MG63 (cell line): ENCODE measurements at regions not wholly inside any gene's neighbourhood (a gene's known extent, or its start where the extent isn't known, plus 50 kb on each side); places are given as distances from the start of the nearest gene placed in this dataset.

Experiments used
- DNase-seq: peaks from one replicate; pipeline ENCODE4 v3.0.0-alpha.2; 2020
- H3K27me3 ChIP-seq: fragments of 250-450 bp; sonication (Bioruptor Pico); 2 replicates; pipeline ENCODE4 v1.5.1; 2020; ENCODE audit warnings: mild to moderate bottlenecking, moderate library complexity
- H3K36me3 ChIP-seq: fragments of 250-450 bp; sonication (Bioruptor Pico); 2 replicates; pipeline ENCODE4 v1.5.1; 2020; ENCODE audit warnings: mild to moderate bottlenecking, moderate library complexity
- H3K4me3 ChIP-seq: fragments of 250-450 bp; sonication (Bioruptor Pico); 2 replicates; pipeline ENCODE4 v1.5.1; 2020; ENCODE audit warnings: mild to moderate bottlenecking, moderate library complexity
- H3K9me3 ChIP-seq: fragments of 250-450 bp; sonication (Bioruptor Pico); 2 replicates; pipeline ENCODE4 v1.5.1; 2020; ENCODE audit warnings: mild to moderate bottlenecking, moderate library complexity

DNA sequence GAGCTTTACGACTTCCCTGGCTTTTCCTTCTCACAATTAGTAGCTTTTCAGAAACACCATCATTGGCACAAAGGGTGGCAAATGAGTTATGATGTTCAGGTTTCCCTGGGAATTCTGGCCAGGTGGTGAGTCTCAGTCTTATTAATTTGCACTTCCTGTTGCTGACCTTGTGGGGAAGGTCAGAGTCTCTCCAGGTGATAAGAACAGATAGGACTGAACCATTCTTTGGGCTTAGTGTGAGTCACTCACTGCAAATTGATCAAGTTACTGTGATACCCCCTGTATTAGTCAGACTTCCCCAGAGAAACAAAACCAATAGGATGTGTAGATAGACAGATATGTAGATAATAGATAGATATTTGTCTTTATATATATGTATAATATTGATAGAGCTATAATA is 53.8 kb upstream of the RANBP3L start:
- Histone ChIP-seq H3K4me3 (no peak overlapping the region), H3K9me3 (no peaks in the 10 kb centered on the region), H3K27me3 (peaks cover 5% of the 10 kb centered on the region; the same call in 1 of the 2 replicates), H3K36me3 (no peaks in the 10 kb centered on the region)
- DNase-seq, result no peak

DNA sequence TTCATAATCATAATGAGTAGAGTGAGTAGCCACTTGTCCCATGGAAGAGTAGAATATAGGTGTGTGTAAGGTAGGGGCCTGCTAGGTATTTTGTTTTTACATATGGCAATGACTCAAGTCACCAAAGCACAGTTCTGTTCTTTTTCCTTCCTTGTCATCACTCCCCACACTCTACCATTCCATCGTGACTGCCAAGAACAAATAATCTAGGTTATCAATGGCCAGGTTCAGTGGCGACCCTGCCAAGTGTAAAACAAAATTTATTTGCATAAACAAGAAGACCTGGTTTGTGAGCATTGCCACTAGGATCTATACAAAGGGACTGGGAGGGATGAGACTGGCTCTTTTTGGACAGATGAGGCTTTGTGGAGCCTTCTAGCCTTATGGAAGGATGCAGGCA is 55.2 kb upstream of the RANBP3L start:
- Histone ChIP-seq H3K4me3 (no peak overlapping the region), H3K36me3 (no peaks in the 10 kb centered on the region), H3K27me3 (peaks cover 5% of the 10 kb centered on the region; the same call in 1 of the 2 replicates), H3K9me3 (no peaks in the 10 kb centered on the region)
- DNase-seq, result no peak

DNA sequence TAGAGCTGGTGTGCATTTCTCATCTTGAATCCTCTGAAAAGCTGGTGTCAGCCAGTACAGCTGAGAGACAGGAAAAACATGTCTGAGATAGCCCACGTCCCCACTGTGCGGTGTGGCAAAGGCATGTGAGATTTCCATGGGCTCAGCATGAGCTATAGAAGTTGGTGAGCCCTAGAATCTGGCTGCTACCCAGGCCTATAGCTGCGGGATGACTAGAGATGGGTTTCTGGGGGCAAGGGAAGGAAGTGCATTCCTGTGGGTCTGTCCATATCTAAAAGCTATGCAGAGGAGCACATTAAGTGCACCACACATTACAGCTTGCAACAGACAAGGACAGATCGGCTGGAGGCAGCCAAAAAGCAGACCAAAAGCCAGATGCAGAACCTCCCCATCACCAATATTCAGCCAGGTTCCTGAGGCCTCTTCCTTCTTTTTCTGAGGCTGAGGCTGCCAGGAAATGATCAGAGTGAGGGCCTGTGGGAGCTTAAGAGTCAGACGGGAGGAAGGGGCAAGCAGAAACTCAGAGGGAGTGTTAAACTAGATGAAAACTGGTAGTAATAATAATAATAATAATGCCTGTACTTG is 55.8 kb upstream of the RANBP3L start:
- no peak overlapping the region for H3K4me3 ChIP-seq
- DNase-seq, result peak; percentile 32
- H3K9me3 ChIP-seq, result no peaks in the 10 kb centered on the region
- H3K36me3 ChIP-seq, result no peaks in the 10 kb centered on the region
- H3K27me3 ChIP-seq, result peaks cover 5% of the 10 kb centered on the region; the same call in 1 of the 2 replicates

DNA sequence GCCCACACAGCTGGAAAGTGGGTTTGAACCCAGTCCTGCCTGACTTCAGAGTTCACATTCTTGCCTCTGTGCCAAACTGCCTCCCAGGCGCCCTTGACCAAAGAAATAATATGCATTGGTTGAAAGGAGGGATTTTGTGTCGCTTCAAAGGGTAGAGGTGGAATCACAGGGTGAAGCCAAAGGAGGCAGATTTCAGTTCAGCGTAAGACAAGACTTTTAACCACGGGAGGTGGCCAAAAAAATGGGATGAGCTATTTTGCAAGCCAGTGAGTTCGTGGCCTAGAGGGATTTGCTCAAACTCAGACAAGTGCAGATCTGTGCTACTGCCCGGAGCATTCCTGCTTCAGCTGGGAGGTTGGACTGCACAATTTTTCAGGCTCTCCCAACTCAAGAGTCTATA is 57.6 kb upstream of the RANBP3L start:
- Histone ChIP-seq H3K4me3 (no peak overlapping the region), H3K9me3 (no peaks in the 10 kb centered on the region), H3K27me3 (peaks cover 2% of the 10 kb centered on the region; the same call in 1 of the 2 replicates), H3K36me3 (no peaks in the 10 kb centered on the region)
- no peak for DNase-seq

DNA sequence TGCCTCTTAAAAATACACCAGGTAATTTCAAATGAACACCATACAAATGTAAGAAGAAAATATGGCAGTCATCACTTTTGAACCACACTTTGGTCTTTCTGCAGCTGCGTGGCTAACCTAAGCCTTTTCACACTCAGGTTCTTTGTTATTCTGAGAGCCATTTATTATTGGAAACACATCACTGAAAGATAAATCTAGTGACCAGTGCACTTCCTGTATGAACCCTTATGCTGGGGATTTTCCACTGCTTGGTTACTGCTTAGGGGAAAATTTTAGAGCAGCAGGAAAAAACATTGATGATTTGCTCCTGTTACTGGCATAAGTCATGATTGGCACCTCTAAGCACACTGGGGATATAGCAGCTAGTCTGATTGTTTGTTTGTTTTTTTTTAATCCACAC is 58.6 kb upstream of the RANBP3L start:
- no peaks in the 10 kb centered on the region for H3K36me3 ChIP-seq
- DNase-seq, result no peak
- no peaks in the 10 kb centered on the region for H3K9me3 ChIP-seq
- no peaks in the 10 kb centered on the region for H3K27me3 ChIP-seq
- no peak overlapping the region for H3K4me3 ChIP-seq

DNA sequence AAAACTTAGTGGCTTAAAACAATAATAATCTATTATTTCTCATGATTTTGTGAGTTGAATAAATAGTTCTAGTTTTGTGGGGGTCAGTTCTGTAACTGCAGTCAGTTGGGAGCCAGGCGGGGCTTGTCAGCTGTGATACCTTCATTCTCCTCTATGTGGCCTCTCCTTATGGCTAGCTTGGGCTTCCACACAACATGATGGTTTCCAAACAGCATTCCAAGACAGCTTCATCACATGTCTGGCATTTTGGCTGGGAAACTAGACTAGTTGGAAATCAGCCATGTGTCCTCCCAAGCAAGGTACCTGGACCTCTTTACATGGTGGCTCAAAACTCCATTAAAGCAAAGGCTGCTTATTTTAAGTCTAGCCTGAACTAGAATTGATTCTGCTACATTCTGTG is 61.4 kb upstream of the RANBP3L start:
- H3K4me3 ChIP-seq, result no peak overlapping the region
- H3K36me3 ChIP-seq, result no peaks in the 10 kb centered on the region
- H3K9me3 ChIP-seq, result no peaks in the 10 kb centered on the region
- peak; percentile 21 for DNase-seq
- no peaks in the 10 kb centered on the region for H3K27me3 ChIP-seq

DNA sequence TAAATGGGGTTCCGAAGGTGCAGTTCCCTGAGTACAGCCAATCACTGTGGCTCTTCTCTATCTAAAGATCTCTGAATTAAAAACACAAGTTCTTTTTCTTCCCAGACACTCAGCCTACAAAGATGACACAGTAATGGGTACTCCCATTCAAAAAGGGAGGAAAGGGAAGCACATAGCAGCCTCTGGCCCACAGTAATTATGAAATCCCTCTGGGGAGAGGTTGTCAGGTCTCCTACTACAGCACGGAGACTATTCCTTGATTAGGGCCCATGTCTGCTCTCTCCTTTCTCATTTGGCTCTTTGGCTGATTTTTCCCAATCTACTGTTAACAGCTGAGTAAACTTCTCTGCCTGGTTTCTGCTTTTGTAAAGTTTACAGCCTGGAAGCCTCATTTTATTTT is 62.0 kb upstream of the RANBP3L start:
- Histone ChIP-seq H3K4me3 (no peak overlapping the region), H3K36me3 (no peaks in the 10 kb centered on the region), H3K9me3 (no peaks in the 10 kb centered on the region), H3K27me3 (no peaks in the 10 kb centered on the region)
- no peak for DNase-seq

DNA sequence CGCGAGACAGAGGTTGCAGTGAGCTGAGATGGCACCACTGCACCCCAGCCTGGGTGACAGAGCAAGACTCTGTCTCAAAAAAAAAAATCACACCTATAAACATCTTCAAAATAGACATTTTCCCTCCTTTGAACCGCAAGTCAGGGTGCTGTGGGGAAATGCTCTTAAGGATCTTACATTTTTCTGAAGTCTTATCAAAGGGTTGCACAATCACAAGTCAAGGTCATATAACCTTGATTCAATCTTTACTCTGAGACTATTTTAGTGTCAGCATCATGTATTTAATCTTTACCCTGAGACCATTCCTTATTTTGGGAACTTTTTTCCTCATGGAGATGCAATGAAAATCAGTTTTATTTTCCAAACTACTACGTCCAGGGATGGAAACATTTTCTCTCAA is 62.8 kb upstream of the RANBP3L start:
- Histone ChIP-seq H3K36me3 (no peaks in the 10 kb centered on the region), H3K27me3 (no peaks in the 10 kb centered on the region), H3K4me3 (no peak overlapping the region), H3K9me3 (no peaks in the 10 kb centered on the region)
- no peak for DNase-seq

DNA sequence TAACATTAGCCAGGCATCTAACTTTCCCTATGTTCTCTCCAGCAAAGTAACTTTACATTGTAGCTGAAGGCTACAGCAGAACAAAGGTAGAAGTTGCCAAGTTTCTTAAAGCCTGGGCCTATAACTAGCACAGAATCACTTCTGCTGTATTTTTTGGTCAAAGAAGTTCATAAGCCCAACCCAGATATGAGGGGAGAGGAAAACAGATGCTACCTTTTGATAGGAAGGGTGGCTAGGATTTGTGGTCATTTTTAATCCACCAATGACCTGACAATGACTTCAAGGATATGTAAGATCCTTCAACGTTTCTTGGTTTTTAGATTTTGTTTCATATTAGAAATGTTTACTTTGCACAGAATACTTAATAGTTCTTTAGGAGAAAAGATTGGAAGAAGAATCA is 64.2 kb upstream of the RANBP3L start:
- DNase-seq, result no peak
- Histone ChIP-seq H3K9me3 (no peaks in the 10 kb centered on the region), H3K4me3 (no peak overlapping the region), H3K27me3 (no peaks in the 10 kb centered on the region), H3K36me3 (no peaks in the 10 kb centered on the region)

DNA sequence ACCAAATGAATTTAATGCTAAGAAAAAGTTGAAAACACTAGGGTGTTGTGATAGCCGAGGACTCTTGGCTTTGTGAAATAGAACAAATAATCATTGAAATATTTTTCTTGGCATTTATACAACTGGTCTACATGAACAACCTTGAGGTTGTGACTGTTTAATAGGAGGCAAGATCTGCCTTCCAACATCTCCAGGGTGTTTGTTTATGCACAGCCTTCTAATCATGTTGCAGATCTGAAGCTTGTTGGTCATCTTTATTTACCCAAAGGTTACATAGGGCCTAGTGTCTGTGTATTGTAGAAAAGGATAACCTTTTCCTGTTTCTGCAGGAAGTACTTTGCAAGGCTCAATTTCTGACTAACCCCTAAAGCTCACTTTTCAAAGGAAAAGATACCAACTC is 65.2 kb upstream of the RANBP3L start:
- Histone ChIP-seq H3K9me3 (no peaks in the 10 kb centered on the region), H3K4me3 (no peak overlapping the region), H3K27me3 (no peaks in the 10 kb centered on the region), H3K36me3 (no peaks in the 10 kb centered on the region)
- peak; percentile 12 for DNase-seq

DNA sequence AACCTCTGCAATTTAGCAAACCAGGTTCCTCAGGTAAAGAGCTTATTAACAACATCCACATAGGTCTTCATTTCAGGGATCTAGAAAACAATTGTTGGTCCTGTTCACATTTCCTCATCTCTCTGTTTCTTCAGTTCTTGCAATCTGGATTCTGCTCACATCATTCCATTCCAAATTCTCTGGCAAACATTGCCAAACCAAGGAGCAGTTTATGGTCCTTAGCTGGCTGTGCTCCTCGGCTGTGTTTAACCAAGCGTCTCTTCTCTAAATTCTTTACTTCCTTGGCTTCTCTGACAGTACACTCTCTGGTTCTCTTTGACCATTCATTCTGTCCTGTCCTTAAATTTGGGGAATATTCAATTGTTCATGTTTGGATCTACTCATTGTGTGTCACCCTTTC is 65.8 kb upstream of the RANBP3L start:
- no peaks in the 10 kb centered on the region for H3K36me3 ChIP-seq
- peak; percentile 49 for DNase-seq

DNA sequence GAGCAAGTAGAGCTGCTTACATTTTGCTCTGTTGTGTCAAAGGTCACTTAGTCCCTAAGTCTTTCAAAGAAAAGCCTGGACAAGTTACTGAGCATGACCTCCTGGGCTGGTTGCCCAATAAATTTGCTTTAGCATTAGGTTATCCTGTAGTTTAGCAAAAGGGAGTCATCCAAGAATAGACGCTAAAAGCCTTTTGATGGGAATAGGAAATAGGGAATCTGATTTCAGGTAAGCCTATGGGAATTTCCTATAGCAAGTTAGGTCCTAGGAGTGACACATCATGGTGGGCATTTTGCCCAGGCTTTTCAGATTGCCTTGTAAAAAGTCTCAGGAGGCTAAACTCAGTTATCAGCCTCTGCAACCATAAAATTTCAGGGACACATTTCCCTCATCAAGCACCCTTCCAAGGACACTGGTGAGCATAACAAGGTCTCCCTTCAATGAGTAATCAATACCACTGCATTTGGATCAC is 67.6 kb upstream of the RANBP3L start:
- peak; percentile 67 for DNase-seq
- Histone ChIP-seq H3K4me3 (no peak overlapping the region), H3K36me3 (no peaks in the 10 kb centered on the region), H3K9me3 (no peaks in the 10 kb centered on the region), H3K27me3 (no peaks in the 10 kb centered on the region)

More for the DNA sequence above, 65.8 kb upstream of the RANBP3L start:
- no peaks in the 10 kb centered on the region for H3K27me3 ChIP-seq
- H3K9me3 ChIP-seq, result no peaks in the 10 kb centered on the region
- no peak overlapping the region for H3K4me3 ChIP-seq

DNA sequence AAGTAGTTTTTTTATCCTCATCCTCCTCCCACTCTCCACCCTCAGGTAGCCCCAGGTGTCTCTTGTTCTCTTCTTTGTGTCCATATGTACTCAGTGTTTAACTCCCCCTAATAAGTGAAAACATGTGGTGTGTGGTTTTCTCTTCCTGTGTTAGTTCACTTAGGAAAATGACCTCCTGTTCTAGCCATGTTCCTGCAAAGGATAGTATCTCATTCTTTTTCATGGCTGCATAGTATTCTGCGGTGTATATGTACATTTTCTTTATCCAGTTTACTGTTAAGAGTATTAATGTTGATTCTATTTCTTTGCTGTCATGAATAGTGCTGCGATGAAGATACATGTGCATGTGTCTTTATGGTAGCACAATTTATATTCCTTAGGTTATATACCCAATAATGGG is 68.4 kb upstream of the RANBP3L start:
- H3K9me3 ChIP-seq, result no peaks in the 10 kb centered on the region
- no peak overlapping the region for H3K4me3 ChIP-seq
- DNase-seq, result no peak
- H3K27me3 ChIP-seq, result no peaks in the 10 kb centered on the region
- no peaks in the 10 kb centered on the region for H3K36me3 ChIP-seq

DNA sequence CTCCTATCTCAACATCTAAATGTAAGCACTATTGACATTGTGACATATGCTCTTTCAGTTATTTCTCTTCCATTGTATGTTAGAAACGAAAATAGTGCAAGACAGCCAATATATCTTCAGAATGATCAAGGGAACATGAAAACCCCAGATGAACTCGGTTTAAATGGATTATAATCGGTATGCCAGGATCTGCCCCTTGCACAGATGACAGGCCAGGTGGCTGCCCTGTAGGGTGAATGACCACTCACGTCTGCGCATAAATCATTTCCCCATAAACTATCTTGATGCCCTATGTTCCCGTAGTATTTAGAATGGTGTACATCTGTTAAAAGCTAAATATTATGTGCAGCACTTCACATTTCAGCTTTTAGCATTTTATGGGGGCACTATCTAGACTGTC is 69.7 kb upstream of the RANBP3L start:
- no peaks in the 10 kb centered on the region for H3K36me3 ChIP-seq
- H3K9me3 ChIP-seq, result no peaks in the 10 kb centered on the region
- DNase-seq, result no peak
- H3K27me3 ChIP-seq, result no peaks in the 10 kb centered on the region
- no peak overlapping the region for H3K4me3 ChIP-seq

DNA sequence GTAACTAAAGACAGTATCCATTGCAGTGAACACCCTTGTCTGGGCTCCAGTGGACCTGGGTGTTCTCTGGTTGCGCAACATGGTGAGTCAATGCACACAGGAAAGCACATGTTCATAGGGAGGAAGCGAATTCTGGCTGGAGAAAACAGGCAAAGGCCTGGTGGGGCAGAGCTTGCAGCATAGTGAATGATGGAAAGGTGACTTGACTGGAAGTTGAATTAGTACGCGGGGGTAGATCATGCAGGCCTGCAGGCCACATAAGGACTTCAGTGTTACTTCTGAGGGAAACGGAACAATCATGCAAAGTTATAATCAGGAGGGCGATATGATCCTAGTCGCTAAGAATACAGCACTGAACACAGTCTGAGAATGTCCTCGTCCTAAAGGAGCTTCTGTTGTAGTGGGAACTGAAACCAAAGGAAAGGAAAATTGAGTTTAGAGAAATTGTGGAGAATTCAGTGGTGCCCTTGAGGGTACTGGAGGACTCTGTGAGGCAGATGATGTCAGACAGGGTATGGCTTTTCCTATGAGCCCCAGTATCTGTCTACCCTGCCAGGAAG is 71.9 kb upstream of the RANBP3L start:
- peak; percentile 83 for DNase-seq

DNA sequence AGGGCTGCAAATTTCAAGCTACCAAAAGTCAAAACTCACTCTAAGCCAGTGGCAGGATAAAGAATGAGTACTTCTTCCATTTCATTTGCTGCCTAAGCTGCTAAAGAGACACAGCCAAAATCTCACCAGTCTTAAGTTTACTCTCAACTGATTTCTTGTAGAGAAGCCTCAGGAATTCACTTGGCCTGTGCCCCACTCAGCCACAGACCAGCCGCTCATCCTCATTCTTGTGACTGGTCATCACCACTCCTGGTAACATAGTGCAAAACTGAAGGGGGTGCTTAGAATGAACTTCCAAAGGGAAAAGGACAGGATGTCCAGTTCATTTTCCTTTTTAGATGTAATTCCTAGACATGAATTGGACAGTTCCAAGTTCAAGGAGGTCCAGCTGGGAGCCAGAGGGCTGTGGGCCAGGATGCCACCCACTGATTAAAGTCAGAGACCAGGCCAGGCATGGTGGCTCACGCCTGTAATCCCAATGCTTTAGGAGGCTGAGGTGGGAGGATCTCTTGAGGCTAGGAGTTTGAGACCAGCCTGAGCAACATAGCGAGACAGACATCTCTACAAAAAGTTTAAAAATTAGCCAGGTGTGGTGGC is 72.7 kb upstream of the RANBP3L start:
- no peak overlapping the region for H3K4me3 ChIP-seq
- H3K9me3 ChIP-seq, result no peaks in the 10 kb centered on the region
- DNase-seq, result peak; percentile 95
- no peaks in the 10 kb centered on the region for H3K27me3 ChIP-seq
- H3K36me3 ChIP-seq, result no peaks in the 10 kb centered on the region

More for the DNA sequence above, 71.9 kb upstream of the RANBP3L start:
- Histone ChIP-seq H3K36me3 (no peaks in the 10 kb centered on the region), H3K27me3 (no peaks in the 10 kb centered on the region), H3K4me3 (no peak overlapping the region), H3K9me3 (no peaks in the 10 kb centered on the region)

DNA sequence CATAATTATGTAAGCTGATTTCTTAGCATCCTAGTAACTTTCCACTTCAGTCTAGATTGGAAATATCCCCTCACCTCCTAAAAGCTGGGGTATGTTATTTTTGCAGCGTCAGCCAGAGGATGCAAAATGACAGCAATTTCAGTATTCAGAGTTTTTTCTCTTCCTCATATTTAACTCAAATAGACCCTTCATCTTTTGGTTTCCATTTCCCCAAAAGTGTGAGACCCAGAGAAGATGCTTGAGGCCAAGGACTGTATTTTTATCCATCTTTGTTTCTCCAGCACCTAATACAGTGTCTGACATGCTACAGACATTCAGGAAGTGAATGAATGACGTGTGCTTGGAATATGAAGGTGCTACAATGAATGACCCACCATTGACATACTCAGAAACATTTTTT is 75.5 kb upstream of the RANBP3L start:
- no peaks in the 10 kb centered on the region for H3K9me3 ChIP-seq
- DNase-seq, result no peak
- H3K36me3 ChIP-seq, result no peaks in the 10 kb centered on the region
- H3K27me3 ChIP-seq, result no peaks in the 10 kb centered on the region; the same call in 1 of the 2 replicates
- no peak overlapping the region for H3K4me3 ChIP-seq

DNA sequence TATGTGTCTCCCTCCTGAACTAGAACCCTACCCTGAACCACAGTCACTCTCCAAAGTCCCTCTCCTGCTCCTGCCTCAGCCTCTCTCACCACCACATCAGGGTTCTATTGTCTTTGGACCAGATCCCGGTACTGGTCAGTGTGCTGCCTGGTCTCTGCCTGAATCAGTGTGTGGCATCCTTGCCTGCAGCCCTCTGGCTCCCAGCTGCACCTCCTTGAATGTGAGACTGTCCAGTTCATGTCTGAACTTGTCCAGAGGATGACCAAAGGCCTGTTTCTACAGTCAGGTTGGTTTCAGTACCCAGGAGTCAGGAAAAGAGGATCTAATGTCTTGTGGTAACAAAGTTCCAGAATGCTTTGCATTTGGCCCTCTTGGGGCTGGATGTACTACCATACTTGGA is 76.8 kb upstream of the RANBP3L start:
- Histone ChIP-seq H3K4me3 (no peak overlapping the region), H3K9me3 (no peaks in the 10 kb centered on the region), H3K27me3 (no peaks in the 10 kb centered on the region; the same call in 1 of the 2 replicates), H3K36me3 (no peaks in the 10 kb centered on the region)
- peak; percentile 79 for DNase-seq
